WTC11 (cell line): ENCODE measurements at regions not wholly inside any gene's neighbourhood (a gene's known extent, or its start where the extent isn't known, plus 50 kb on each side); places are given as distances from the start of the nearest gene placed in this dataset.
A peak's percentile ranks its signal among the peaks of the same experiment; 100 is the strongest.

Experiments
- ATAC-seq: fragments of 200-7000 bp; cut with Tn5 transposase; 2 replicates; pipeline ENCODE4 v1.10.0; 2021; ENCODE audit warnings: mild to moderate bottlenecking, moderate library complexity
- CTCF ChIA-PET: fragments of 300-600 bp; sonication (Branson Sonifier 250); formaldehyde crosslinking; loops from one replicate; lab custom pipeline; 2021; ENCODE audit warnings: antibody characterized with exemption; lab: Charles Lee
- POLR2A ChIA-PET: fragments of 350-600 bp; sonication (Branson Sonifier 250); formaldehyde crosslinking; loops from one replicate; lab custom pipeline; 2021; ENCODE audit warnings: antibody characterized with exemption; lab: Charles Lee
- DNase-seq: peaks from one replicate; pipeline ENCODE4 v3.0.0; 2021; ENCODE audit warnings: low spot score
- H3K27ac Mint-ChIP-seq: 2 replicates; pipeline ENCODE4 v1.8.0; 2021; ENCODE audit warnings: mixed read lengths
- H3K27me3 Mint-ChIP-seq: 2 replicates; pipeline ENCODE4 v1.8.0; 2021; ENCODE audit warnings: low read depth, mild to moderate bottlenecking, moderate library complexity, mixed read lengths
- H3K36me3 Mint-ChIP-seq: 2 replicates; pipeline ENCODE4 v1.8.0; 2021; ENCODE audit warnings: mixed read lengths
- H3K4me1 Mint-ChIP-seq: 2 replicates; pipeline ENCODE4 v1.8.0; 2022; ENCODE audit warnings: mixed read lengths
- H3K4me3 Mint-ChIP-seq: 2 replicates; pipeline ENCODE4 v1.8.0; 2021; ENCODE audit warnings: mild to moderate bottlenecking, moderate library complexity, mixed read lengths
- H3K9me3 Mint-ChIP-seq: 2 replicates; pipeline ENCODE4 v1.8.0; 2021; ENCODE audit warnings: mixed read lengths
- ATF1 ChIP-seq: sonication (generic); formaldehyde crosslinking; IDR thresholded peaks from 2 replicates; pipeline ENCODE4 v1.8.1; 2023; ENCODE audit warnings: mild to moderate bottlenecking, moderate library complexity, missing genetic modification reagents
- CREB1 ChIP-seq: sonication (generic); formaldehyde crosslinking; IDR thresholded peaks from 2 replicates; pipeline ENCODE4 v1.8.0; 2023; ENCODE audit warnings: mild to moderate bottlenecking, missing genetic modification reagents
- ELF4 ChIP-seq: sonication (generic); formaldehyde crosslinking; IDR thresholded peaks from 2 replicates; pipeline ENCODE4 v1.8.1; 2022; ENCODE audit warnings: low read depth, mild to moderate bottlenecking, moderate library complexity, missing genetic modification reagents
- EMX1 ChIP-seq: fragments of 250-450 bp; sonication (Bioruptor Pico); IDR thresholded peaks from 2 replicates; pipeline ENCODE4 v1.8.0; 2021; ENCODE audit warnings: mild to moderate bottlenecking
- ETV6 ChIP-seq: sonication (generic); formaldehyde crosslinking; IDR thresholded peaks from 2 replicates; pipeline ENCODE4 v1.8.1; 2022; ENCODE audit warnings: mild to moderate bottlenecking, missing genetic modification reagents
- FOXK1 ChIP-seq: sonication (generic); formaldehyde crosslinking; IDR thresholded peaks from 2 replicates; pipeline ENCODE4 v1.8.0; 2022; ENCODE audit warnings: mild to moderate bottlenecking, moderate library complexity, missing genetic modification reagents
- GRHL2 ChIP-seq: fragments of 250-450 bp; sonication (Bioruptor Pico); IDR thresholded peaks from 2 replicates; pipeline ENCODE4 v1.8.0; 2022; ENCODE audit warnings: mild to moderate bottlenecking, moderate library complexity; ENCODE audit not compliant: insufficient replicate concordance, severe bottlenecking
- GTF2I ChIP-seq: fragments of 250-450 bp; sonication (Bioruptor Pico); conservative IDR thresholded peaks from 2 replicates; pipeline ENCODE4 v1.4.0; 2021; ENCODE audit warnings: mild to moderate bottlenecking
- NFATC4 ChIP-seq: fragments of 250-450 bp; sonication (Bioruptor Pico); IDR thresholded peaks from 2 replicates; pipeline ENCODE4 v1.9.0; 2021; ENCODE audit warnings: mild to moderate bottlenecking
- NFE2L1 ChIP-seq: sonication (generic); formaldehyde crosslinking; IDR thresholded peaks from 2 replicates; pipeline ENCODE4 v1.8.1; 2023; ENCODE audit warnings: missing genetic modification reagents
- NR2C2 ChIP-seq: sonication (generic); formaldehyde crosslinking; IDR thresholded peaks from 2 replicates; pipeline ENCODE4 v1.8.0; 2022; ENCODE audit warnings: mild to moderate bottlenecking, missing genetic modification reagents
- OVOL2 ChIP-seq: fragments of 250-450 bp; sonication (Bioruptor Pico); IDR thresholded peaks from 2 replicates; pipeline ENCODE4 v1.9.0; 2021; ENCODE audit warnings: mild to moderate bottlenecking, borderline replicate concordance
- SOX15 ChIP-seq: fragments of 250-450 bp; sonication (Bioruptor Pico); IDR thresholded peaks from 2 replicates; pipeline ENCODE4 v1.9.0; 2021; ENCODE audit warnings: mild to moderate bottlenecking
- SP1 ChIP-seq: sonication (generic); formaldehyde crosslinking; conservative IDR thresholded peaks from 2 replicates; pipeline ENCODE4 v1.8.1; 2022; ENCODE audit warnings: missing genetic modification reagents
- ZNF121 ChIP-seq: sonication (generic); formaldehyde crosslinking; IDR thresholded peaks from 2 replicates; pipeline ENCODE4 v1.8.0; 2023; ENCODE audit warnings: missing genetic modification reagents
- ZNF219 ChIP-seq: sonication (generic); formaldehyde crosslinking; IDR thresholded peaks from 2 replicates; pipeline ENCODE4 v1.8.0; 2023; ENCODE audit warnings: missing genetic modification reagents, mild to moderate bottlenecking, borderline replicate concordance
- ZNF317 ChIP-seq: sonication (generic); formaldehyde crosslinking; IDR thresholded peaks from 2 replicates; pipeline ENCODE4 v1.8.1; 2023; ENCODE audit warnings: low read depth, mild to moderate bottlenecking, moderate library complexity, missing genetic modification reagents, borderline replicate concordance
- ZNF396 ChIP-seq: fragments of 250-450 bp; sonication (Bioruptor Pico); IDR thresholded peaks from 2 replicates; pipeline ENCODE4 v1.8.0; 2021; ENCODE audit warnings: mild to moderate bottlenecking, moderate library complexity, borderline replicate concordance
- ZNF423 ChIP-seq: fragments of 250-450 bp; sonication (Bioruptor Pico); IDR thresholded peaks from 2 replicates; pipeline ENCODE4 v2.1.2; 2022; ENCODE audit warnings: mild to moderate bottlenecking, moderate library complexity
- ZNF671 ChIP-seq: fragments of 250-450 bp; sonication (Bioruptor Pico); IDR thresholded peaks from 2 replicates; pipeline ENCODE4 v1.8.0; 2021; ENCODE audit warnings: mild to moderate bottlenecking
- TF ChIP-seq, protein P1 (sequence below): fragments of 250-450 bp; sonication (Bioruptor Pico); IDR thresholded peaks from 2 replicates; pipeline ENCODE4 v1.9.0; 2021; ENCODE audit warnings: mild to moderate bottlenecking
- TF ChIP-seq, protein P2 (sequence below): sonication (generic); formaldehyde crosslinking; conservative IDR thresholded peaks from 2 replicates; pipeline ENCODE4 v1.8.1; 2023; ENCODE audit warnings: mild to moderate bottlenecking, low read depth, missing genetic modification reagents, moderate library complexity
- TF ChIP-seq, protein P3 (sequence below): sonication (generic); formaldehyde crosslinking; conservative IDR thresholded peaks from 2 replicates; pipeline ENCODE4 v1.8.1; 2022; ENCODE audit warnings: mild to moderate bottlenecking, missing genetic modification reagents
- TF ChIP-seq, protein P4 (sequence below): fragments of 250-450 bp; sonication (Bioruptor Pico); IDR thresholded peaks from 2 replicates; pipeline ENCODE4 v2.1.2; 2022; ENCODE audit warnings: mild to moderate bottlenecking, moderate library complexity
- TF ChIP-seq, protein P5 (sequence below): fragments of 200-600 bp; IDR thresholded peaks from 2 replicates; pipeline ENCODE4 v1.8.0; 2022; ENCODE audit warnings: antibody characterized with exemption
- TF ChIP-seq, protein P6 (sequence below): sonication (generic); formaldehyde crosslinking; IDR thresholded peaks from 2 replicates; pipeline ENCODE4 v1.8.1; 2023; ENCODE audit warnings: mild to moderate bottlenecking, missing genetic modification reagents, moderate library complexity

DNA sequence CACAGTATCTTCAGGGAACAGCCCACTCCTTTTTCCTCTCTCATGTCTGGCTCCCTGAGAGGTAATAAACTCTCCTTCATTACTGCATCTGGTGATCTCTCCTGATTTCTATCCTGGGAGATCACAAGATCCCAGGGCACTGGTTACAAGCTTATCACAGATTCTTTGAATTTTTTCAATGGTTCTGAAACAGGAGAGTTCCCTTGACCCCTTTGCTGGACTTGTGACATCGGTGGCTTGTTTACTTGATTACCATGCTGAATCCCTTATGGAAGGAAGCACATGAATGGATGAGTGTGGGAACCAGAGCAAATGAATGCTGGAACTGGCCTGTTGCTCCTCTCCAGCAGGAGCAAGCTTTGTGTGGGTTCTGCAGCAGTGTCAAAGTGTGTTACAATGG, 67.2 kb upstream of the HNMT start (continued):
- TF ChIP-seq, protein P1, sequence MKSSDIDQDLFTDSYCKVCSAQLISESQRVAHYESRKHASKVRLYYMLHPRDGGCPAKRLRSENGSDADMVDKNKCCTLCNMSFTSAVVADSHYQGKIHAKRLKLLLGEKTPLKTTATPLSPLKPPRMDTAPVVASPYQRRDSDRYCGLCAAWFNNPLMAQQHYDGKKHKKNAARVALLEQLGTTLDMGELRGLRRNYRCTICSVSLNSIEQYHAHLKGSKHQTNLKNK (CRISPR knock-in tag) = no peak
- TF ChIP-seq OVOL2 = no peak

DNA sequence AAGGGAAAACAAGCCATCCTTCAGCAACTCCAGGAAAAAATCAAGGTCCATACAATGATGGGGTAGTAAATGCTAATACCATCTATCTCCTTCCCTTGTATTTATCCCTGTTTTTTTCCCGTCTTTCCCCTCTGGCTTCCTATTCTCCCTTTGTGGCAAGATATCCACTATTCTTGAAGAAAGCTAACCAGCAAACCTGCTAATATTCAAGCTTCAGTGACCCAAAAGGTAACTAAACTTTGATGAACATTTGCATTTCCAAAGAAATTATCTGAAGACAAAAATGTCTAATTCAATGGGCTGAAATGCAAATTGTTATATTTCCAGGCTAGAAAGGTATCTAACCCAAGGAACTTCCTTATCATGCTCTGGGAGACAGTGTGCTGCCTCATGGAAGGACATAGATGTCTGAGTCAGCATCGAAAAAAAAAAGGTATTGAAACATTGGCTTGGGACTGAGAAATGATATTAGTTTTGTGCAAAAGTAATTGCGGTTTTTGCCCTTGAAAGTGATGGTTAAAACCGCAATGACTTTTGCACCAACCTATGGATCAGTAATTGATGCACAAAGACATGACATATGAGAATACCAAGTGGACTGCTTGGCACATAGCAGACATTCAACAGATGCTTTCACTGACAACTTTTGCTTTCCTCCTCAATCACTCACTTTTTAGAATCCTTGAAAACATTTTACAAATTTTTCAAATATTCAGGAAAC, 63.7 kb upstream of the HNMT start:
- ChIA-PET POLR2A (no interaction called here), CTCF (interaction anchor here (1.0 to 1.9 kb wide), 2 partner anchors 12 kb away, joined by 3 to 6 read pairs; no protein-coding TSS in a partner anchor)
- TF ChIP-seq GTF2I (CRISPR knock-in tag) (no peak), ZNF121 (CRISPR knock-in tag) (no peak), ETV6 (no peak), NFE2L1 (CRISPR knock-in tag) (no peak), CREB1 (CRISPR knock-in tag) (no peak), ATF1 (CRISPR knock-in tag) (no peak), FOXK1 (CRISPR knock-in tag) (no peak), ZNF396 (CRISPR knock-in tag) (no peak), EMX1 (CRISPR knock-in tag) (no peak), ZNF423 (no peak), NR2C2 (no peak), GRHL2 (CRISPR knock-in tag) (no peak), SP1 (no peak), NFATC4 (no peak), ZNF219 (CRISPR knock-in tag) (no peak)
- TF ChIP-seq, protein P2, sequence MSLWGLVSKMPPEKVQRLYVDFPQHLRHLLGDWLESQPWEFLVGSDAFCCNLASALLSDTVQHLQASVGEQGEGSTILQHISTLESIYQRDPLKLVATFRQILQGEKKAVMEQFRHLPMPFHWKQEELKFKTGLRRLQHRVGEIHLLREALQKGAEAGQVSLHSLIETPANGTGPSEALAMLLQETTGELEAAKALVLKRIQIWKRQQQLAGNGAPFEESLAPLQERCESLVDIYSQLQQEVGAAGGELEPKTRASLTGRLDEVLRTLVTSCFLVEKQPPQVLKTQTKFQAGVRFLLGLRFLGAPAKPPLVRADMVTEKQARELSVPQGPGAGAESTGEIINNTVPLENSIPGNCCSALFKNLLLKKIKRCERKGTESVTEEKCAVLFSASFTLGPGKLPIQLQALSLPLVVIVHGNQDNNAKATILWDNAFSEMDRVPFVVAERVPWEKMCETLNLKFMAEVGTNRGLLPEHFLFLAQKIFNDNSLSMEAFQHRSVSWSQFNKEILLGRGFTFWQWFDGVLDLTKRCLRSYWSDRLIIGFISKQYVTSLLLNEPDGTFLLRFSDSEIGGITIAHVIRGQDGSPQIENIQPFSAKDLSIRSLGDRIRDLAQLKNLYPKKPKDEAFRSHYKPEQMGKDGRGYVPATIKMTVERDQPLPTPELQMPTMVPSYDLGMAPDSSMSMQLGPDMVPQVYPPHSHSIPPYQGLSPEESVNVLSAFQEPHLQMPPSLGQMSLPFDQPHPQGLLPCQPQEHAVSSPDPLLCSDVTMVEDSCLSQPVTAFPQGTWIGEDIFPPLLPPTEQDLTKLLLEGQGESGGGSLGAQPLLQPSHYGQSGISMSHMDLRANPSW (CRISPR knock-in tag) = no peak
- TF ChIP-seq, protein P3, sequence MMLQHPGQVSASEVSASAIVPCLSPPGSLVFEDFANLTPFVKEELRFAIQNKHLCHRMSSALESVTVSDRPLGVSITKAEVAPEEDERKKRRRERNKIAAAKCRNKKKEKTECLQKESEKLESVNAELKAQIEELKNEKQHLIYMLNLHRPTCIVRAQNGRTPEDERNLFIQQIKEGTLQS (CRISPR knock-in tag) = no peak
- TF ChIP-seq, protein P4, sequence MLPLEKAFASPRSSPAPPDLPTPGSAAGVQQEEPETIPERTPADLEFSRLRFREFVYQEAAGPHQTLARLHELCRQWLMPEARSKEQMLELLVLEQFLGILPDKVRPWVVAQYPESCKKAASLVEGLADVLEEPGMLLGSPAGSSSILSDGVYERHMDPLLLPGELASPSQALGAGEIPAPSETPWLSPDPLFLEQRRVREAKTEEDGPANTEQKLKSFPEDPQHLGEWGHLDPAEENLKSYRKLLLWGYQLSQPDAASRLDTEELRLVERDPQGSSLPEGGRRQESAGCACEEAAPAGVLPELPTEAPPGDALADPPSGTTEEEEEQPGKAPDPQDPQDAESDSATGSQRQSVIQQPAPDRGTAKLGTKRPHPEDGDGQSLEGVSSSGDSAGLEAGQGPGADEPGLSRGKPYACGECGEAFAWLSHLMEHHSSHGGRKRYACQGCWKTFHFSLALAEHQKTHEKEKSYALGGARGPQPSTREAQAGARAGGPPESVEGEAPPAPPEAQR = no peak
- no peaks in the 10 kb centered on the region for H3K27me3 Mint-ChIP-seq
- no peak overlapping the region for H3K27ac Mint-ChIP-seq
- H3K4me3 Mint-ChIP-seq = no peak overlapping the region
- H3K4me1 Mint-ChIP-seq = 0 out of 2 replicates have a peak, but pooled peaks cover 2% of the 10 kb centered on the region
- ATAC-seq = no peak
- DNase-seq = no peak
- no peaks in the 10 kb centered on the region for H3K9me3 Mint-ChIP-seq
- H3K36me3 Mint-ChIP-seq = no peaks in the 10 kb centered on the region

DNA sequence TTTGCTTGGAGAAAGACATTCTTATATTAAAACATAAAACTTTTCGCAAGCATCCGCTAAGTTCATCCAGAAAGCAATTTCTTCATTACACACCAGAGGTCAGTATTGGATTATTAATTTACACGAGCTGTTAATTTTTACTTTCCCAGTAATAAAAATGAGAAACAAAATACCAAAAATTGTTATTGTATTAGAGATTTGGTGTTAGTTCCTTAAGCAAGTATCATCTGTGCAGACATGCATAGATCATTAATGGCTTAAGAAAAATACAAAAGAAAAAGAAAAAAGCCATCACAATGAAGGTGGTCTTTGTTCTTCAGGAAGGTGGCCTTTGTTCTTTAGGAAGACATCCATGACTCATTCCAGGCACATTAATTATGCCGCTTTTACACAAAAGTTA, 53.6 kb upstream of the HNMT start:
- ATAC-seq (no peak), DNase-seq (no peak)
- Mint-ChIP-seq H3K27me3 (no peaks in the 10 kb centered on the region), H3K4me1 (0 out of 2 replicates have a peak, but pooled peaks cover 5% of the 10 kb centered on the region), H3K9me3 (no peaks in the 10 kb centered on the region), H3K27ac (no peak overlapping the region), H3K4me3 (no peak overlapping the region), H3K36me3 (no peaks in the 10 kb centered on the region)
- TF ChIP-seq, protein P5, sequence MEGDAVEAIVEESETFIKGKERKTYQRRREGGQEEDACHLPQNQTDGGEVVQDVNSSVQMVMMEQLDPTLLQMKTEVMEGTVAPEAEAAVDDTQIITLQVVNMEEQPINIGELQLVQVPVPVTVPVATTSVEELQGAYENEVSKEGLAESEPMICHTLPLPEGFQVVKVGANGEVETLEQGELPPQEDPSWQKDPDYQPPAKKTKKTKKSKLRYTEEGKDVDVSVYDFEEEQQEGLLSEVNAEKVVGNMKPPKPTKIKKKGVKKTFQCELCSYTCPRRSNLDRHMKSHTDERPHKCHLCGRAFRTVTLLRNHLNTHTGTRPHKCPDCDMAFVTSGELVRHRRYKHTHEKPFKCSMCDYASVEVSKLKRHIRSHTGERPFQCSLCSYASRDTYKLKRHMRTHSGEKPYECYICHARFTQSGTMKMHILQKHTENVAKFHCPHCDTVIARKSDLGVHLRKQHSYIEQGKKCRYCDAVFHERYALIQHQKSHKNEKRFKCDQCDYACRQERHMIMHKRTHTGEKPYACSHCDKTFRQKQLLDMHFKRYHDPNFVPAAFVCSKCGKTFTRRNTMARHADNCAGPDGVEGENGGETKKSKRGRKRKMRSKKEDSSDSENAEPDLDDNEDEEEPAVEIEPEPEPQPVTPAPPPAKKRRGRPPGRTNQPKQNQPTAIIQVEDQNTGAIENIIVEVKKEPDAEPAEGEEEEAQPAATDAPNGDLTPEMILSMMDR = 0 out of 2 replicates have a peak, but pooled peaks have one; percentile 17
- TF ChIP-seq, protein P6, sequence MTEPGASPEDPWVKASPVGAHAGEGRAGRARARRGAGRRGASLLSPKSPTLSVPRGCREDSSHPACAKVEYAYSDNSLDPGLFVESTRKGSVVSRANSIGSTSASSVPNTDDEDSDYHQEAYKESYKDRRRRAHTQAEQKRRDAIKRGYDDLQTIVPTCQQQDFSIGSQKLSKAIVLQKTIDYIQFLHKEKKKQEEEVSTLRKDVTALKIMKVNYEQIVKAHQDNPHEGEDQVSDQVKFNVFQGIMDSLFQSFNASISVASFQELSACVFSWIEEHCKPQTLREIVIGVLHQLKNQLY (CRISPR knock-in tag) = no peak
- TF ChIP-seq SOX15 (no peak), ELF4 (CRISPR knock-in tag) (no peak), ZNF671 (CRISPR knock-in tag) (no peak), ZNF317 (CRISPR knock-in tag) (no peak)
- ChIA-PET POLR2A (no interaction called here), CTCF (interaction anchor here (0.7 to 3.4 kb wide), 4 partner anchors 12 to 917 kb away, joined by 3 to 12 read pairs (median 6); no protein-coding TSS in a partner anchor)
